Testis (tissue), 2 donors: ENCODE measurements at regions not wholly inside any gene's neighbourhood (a gene's known extent, or its start where the extent isn't known, plus 50 kb on each side); places are given as distances from the start of the nearest gene placed in this dataset.

ENCODE experiments used
- CTCF ChIP-seq, 3 experiments: fragments of 450-650 bp in 2 of 3; fragments of 200-600 bp in 1 of 3; sonication (generic) in 1 of 3; IDR thresholded peaks; one replicate each; pipeline ENCODE4 v1.5.1; 2016 to 2019; ENCODE audit warnings: antibody characterized with exemption in 3 of 3, mild to moderate bottlenecking in 2 of 3, moderate library complexity in 1 of 3
- POLR2A ChIP-seq: fragments of 450-650 bp; IDR thresholded peaks from one replicate; pipeline ENCODE4 v1.6.1; 2017; ENCODE audit warnings: antibody characterized with exemption, mild to moderate bottlenecking, moderate library complexity

GRCh38 chr2:120465989-120466703 lies 120.2 kb downstream of the INHBB start:
- TF ChIP-seq CTCF (IDR thresholded peaks at IDR 0.05) (no peak), POLR2A (no peak)
